ENCODE measurements at regions not wholly inside any gene's neighbourhood (a gene's known extent, or its start where the extent isn't known, plus 50 kb on each side); places are given as distances from the start of the nearest gene placed in this dataset.

DNA sequence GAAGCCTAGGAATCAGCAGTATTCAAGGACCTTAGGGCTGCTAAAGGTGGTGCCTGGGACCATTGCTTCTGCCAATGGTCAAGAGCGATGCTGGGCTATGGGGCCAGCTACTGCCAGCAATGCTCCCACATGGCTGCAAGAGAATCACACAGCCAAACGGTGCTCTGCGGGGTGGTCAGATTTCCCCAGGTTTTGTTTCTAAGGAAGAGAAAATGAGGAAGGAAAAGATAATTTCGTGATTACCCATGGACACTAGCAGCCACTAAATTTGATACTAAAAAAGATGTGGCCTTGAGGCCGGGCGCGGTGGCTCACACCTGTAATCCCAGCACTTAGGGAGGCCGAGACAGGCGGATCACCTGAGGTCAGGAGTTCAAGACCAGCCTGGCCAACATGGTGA lies 83.0 kb downstream of the LYZL2 start:
- intact Hi-C loops (cut with micrococcal nuclease), result no loop called here
- Histone ChIP-seq H3K9me3 (replicated peaks in 1 of 2; ENCODE audit: control insufficient read depth in 1 of 2, insufficient read depth in 1 of 2, low read length in 2 of 2) (no peaks in the 10 kb centered on the region), H3K36me3 (replicated peaks in 1 of 2; ENCODE audit: control insufficient read depth in 1 of 2, insufficient read depth in 2 of 2, low read length in 2 of 2) (no peaks in the 10 kb centered on the region), H4K20me1 (ENCODE audit: insufficient read depth, low read length) (no peaks in the 10 kb centered on the region), H2AFZ (ENCODE audit: insufficient read depth, low read depth, low read length, poor library complexity, severe bottlenecking) (no peak overlapping the region), H3K4me2 (replicated peaks; ENCODE audit: extremely low read depth, low read length, poor library complexity, severe bottlenecking) (peak overlapping the region; percentile 23), H3K4me3 (replicated peaks in 1 of 3; ENCODE audit: low read depth in 2 of 3, low read length in 3 of 3) (no peak overlapping the region), H3K27ac (ENCODE audit: low read depth in 1 of 2, low read length in 2 of 2) (peak overlapping the region in 1 of 2 donors; percentile 65), H3K4me1 (ENCODE audit: control insufficient read depth in 1 of 2, insufficient read depth in 2 of 2, low read length in 2 of 2) (peaks cover 66 to 88% of the 10 kb centered on the region in 2 donors), H3K27me3 (ENCODE audit: control insufficient read depth in 2 of 2, insufficient read depth in 2 of 2, low read length in 2 of 2) (no peaks in the 10 kb centered on the region), H3K9ac (ENCODE audit: insufficient read depth, low read length, poor library complexity, severe bottlenecking) (no peak overlapping the region), H3K79me2 (ENCODE audit: insufficient read depth, low read length) (no peaks in the 10 kb centered on the region)
- H3K36me3 Mint-ChIP-seq, result peaks cover 0 to 1% of the 10 kb centered on the region in 2 donors
- TF ChIP-seq, protein P1, sequence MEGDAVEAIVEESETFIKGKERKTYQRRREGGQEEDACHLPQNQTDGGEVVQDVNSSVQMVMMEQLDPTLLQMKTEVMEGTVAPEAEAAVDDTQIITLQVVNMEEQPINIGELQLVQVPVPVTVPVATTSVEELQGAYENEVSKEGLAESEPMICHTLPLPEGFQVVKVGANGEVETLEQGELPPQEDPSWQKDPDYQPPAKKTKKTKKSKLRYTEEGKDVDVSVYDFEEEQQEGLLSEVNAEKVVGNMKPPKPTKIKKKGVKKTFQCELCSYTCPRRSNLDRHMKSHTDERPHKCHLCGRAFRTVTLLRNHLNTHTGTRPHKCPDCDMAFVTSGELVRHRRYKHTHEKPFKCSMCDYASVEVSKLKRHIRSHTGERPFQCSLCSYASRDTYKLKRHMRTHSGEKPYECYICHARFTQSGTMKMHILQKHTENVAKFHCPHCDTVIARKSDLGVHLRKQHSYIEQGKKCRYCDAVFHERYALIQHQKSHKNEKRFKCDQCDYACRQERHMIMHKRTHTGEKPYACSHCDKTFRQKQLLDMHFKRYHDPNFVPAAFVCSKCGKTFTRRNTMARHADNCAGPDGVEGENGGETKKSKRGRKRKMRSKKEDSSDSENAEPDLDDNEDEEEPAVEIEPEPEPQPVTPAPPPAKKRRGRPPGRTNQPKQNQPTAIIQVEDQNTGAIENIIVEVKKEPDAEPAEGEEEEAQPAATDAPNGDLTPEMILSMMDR (IDR thresholded peaks at IDR 0.05), result no peak
- WGBS (ENCODE audit: insufficient coverage), result 25% methylated on average over 4 of the region's 9 CpGs
- H3K9me3 Mint-ChIP-seq, result no peaks in the 10 kb centered on the region
- peaks cover 71% of the 10 kb centered on the region for H3K4me1 Mint-ChIP-seq
- no peak overlapping the region for H3K4me3 Mint-ChIP-seq
- peak in 2 of 3 donors; percentile 37 to 52 for DNase-seq
- H3K27me3 Mint-ChIP-seq (ENCODE audit: low read depth in 3 of 3), result peaks cover 0 to 5% (median 2%) of the 10 kb centered on the region in 3 donors
- peak overlapping the region in 6 of 7 donors; percentile 32 to 88 (median 70) for H3K27ac Mint-ChIP-seq

DNA sequence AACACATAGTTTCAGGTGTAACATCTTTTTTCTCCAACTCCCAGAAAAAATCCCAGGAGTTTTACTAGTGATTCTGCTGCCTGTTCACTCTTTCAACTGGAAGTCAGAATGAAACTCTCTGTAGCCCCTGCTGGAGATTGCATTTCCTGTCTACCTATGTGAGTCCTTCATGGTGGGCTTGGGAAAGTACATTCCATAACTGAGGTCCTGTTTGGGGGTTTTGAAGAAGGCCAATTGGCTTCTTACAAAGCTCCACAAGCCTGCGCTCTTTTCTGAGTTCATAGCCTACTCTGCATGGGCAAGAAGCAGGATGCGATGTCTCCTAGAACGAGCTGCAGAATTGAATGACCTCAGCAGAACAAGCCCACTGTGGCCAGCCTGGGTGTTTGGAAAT lies 86.7 kb downstream of the LYZL2 start:
- Mint-ChIP-seq H3K4me3 (no peak overlapping the region), H3K4me1 (peaks cover 74% of the 10 kb centered on the region), H3K27ac (peak overlapping the region; percentile 90 to 98 (median 93)), H3K9me3 (no peaks in the 10 kb centered on the region), H3K36me3 (peaks cover 0 to 3% of the 10 kb centered on the region in 2 donors), H3K27me3 (ENCODE audit: low read depth in 3 of 3) (peaks cover 0 to 2% (median 0%) of the 10 kb centered on the region in 3 donors)
- intact Hi-C loops (cut with micrococcal nuclease), result loop anchor here in 1 of 2 donors (2.0 kb wide), 1 partner anchor 14 kb away; no protein-coding TSS in a partner anchor
- H3K27ac ChIP-seq (ENCODE audit: low read depth in 1 of 2, low read length in 2 of 2), result peak overlapping the region; percentile 36 to 94
- H3K4me1 ChIP-seq (ENCODE audit: control insufficient read depth in 1 of 2, insufficient read depth in 2 of 2, low read length in 2 of 2), result peaks cover 76 to 90% of the 10 kb centered on the region in 2 donors
- TF ChIP-seq, protein P1 (IDR thresholded peaks at IDR 0.05), result no peak
- no peak overlapping the region for H2AFZ ChIP-seq (ENCODE audit: insufficient read depth, low read depth, low read length, poor library complexity, severe bottlenecking)
- H3K9me3 ChIP-seq (replicated peaks in 1 of 2; ENCODE audit: control insufficient read depth in 1 of 2, insufficient read depth in 1 of 2, low read length in 2 of 2), result no peaks in the 10 kb centered on the region
- 80% methylated on average over 2 of the region's 3 CpGs for WGBS (ENCODE audit: insufficient coverage)
- peak overlapping the region in 1 of 3 experiments; percentile 33 for H3K4me3 ChIP-seq (replicated peaks in 1 of 3; ENCODE audit: low read depth in 2 of 3, low read length in 3 of 3)
- H3K27me3 ChIP-seq (ENCODE audit: control insufficient read depth in 2 of 2, insufficient read depth in 2 of 2, low read length in 2 of 2), result no peaks in the 10 kb centered on the region
- no peaks in the 10 kb centered on the region for H4K20me1 ChIP-seq (ENCODE audit: insufficient read depth, low read length)
- H3K4me2 ChIP-seq (replicated peaks; ENCODE audit: extremely low read depth, low read length, poor library complexity, severe bottlenecking), result peak overlapping the region; percentile 40
- H3K36me3 ChIP-seq (replicated peaks in 1 of 2; ENCODE audit: control insufficient read depth in 1 of 2, insufficient read depth in 2 of 2, low read length in 2 of 2), result no peaks in the 10 kb centered on the region
- no peaks in the 10 kb centered on the region for H3K79me2 ChIP-seq (ENCODE audit: insufficient read depth, low read length)
- DNase-seq, result peak in 1 of 3 donors; percentile 51
- H3K9ac ChIP-seq (ENCODE audit: insufficient read depth, low read length, poor library complexity, severe bottlenecking), result peak overlapping the region; percentile 22
